Pancreas (tissue), 10 donors: ENCODE measurements at regions not wholly inside any gene's neighbourhood (a gene's known extent, or its start where the extent isn't known, plus 50 kb on each side); places are given as distances from the start of the nearest gene placed in this dataset.

Source experiments
- ATAC-seq, 4 donors: fragments of 200-7000 bp; cut with Tn5 transposase; one replicate each; pipeline versions ENCODE4 v1.8.0 to v1.9.1; 2020; ENCODE audit warnings: mild to moderate bottlenecking in 4 of 4, moderate library complexity in 4 of 4
- DNase-seq, 6 donors: peaks; one replicate each; pipeline ENCODE4 v3.0.0-alpha.2; 2020
- FAIRE-seq: peaks from 2 replicates; lab custom pipeline; 2012; peaks lifted over from hg19 to GRCh38; lab: Jason Lieb, UNC
- H3K27ac ChIP-seq, 4 donors: fragments of 200-600 bp; sonication (generic); 1 replicate in 3 of 4; 2 replicates in 1 of 4; pipeline versions ENCODE4 v1.5.0 to v1.8.0; 2020
- H3K27me3 ChIP-seq, 4 donors: fragments of 200-600 bp; one replicate each; pipeline ENCODE4 v1.8.0; 2021
- H3K36me3 ChIP-seq, 3 donors: fragments of 200-600 bp; sonication (generic) in 1 of 3; one replicate each; pipeline versions ENCODE4 v1.5.0 to v1.8.0; 2020 to 2021
- H3K4me1 ChIP-seq, 3 donors: fragments of 200-600 bp; one replicate each; pipeline ENCODE4 v1.8.0; 2021
- H3K4me3 ChIP-seq, 4 donors: fragments of 200-600 bp; sonication (generic) in 2 of 4; one replicate each; pipeline versions ENCODE4 v1.5.0 to v1.8.0; 2020 to 2021
- H3K9me3 ChIP-seq, 4 donors: fragments of 200-600 bp; one replicate each; pipeline ENCODE4 v1.8.0; 2021
- CTCF ChIP-seq, 4 donors: fragments of 200-600 bp; sonication (generic) in 3 of 4; IDR thresholded peaks; one replicate each; pipeline versions ENCODE4 v1.5.0 to v1.8.0; 2021; ENCODE audit warnings: antibody characterized with exemption in 4 of 4
- WGBS, 2 donors: extraction: QIAGEN DNeasy Blood & Tissue Kit; methylation state at CpG; one replicate each; pipeline ENCODE4 v1.1.7; 2013; 5-methylcytosine and 5-hydroxymethylcytosine counted together
- intact Hi-C, 3 donors: fragments of 100-400 bp; cut with DNase I; formaldehyde crosslinking; loops; one replicate each; pipeline versions ENCODE4 v1.11.1 to v1.14.2; 2022
- donor health status: healthy with polysubstance abuse.
- donor health status: DM: no; HTN: no; CAD: no; lungs with moderate emphysema.
- donor health status: DM: no; HTN: no; CAD: no.
- donor health status: control.
- donor health status: control.
- donor health status: Bipolar disorder and iron deficiency.
- donor health status: DM: yes; HTN: yes; CAD: no.
- donor health status: DM: no; HTN: no; CAD: no.
- donor health status: DM: no; HTN: no; CAD: no.
- donor health status: DM: yes; HTN: yes; CAD: no.

GRCh38 chr5:98432378-98432777 is 341.1 kb upstream of the RGMB start:
- intact Hi-C loops = no loop called here
- Histone ChIP-seq H3K4me1 (no peaks in the 10 kb centered on the region), H3K36me3 (no peaks in the 10 kb centered on the region), H3K9me3 (no peaks in the 10 kb centered on the region), H3K27ac (no peak overlapping the region), H3K4me3 (no peak overlapping the region), H3K27me3 (no peaks in the 10 kb centered on the region)
- no peak for FAIRE-seq
- no peak for ATAC-seq
- no peak for DNase-seq
- WGBS, 2 donors = 65 to 77% methylated on average over 3 of the region's 3 CpGs
- TF ChIP-seq CTCF (IDR thresholded peaks at IDR 0.05) = no peak

- no peaks in the 10 kb centered on the region for H3K4me1 ChIP-seq
- H3K9me3 ChIP-seq = no peaks in the 10 kb centered on the region
- 54% methylated on average over 2 of the region's 2 CpGs for WGBS, 2 donors
- DNase-seq (no peak), FAIRE-seq (peak; percentile 23), ATAC-seq (peak in 1 of 4 donors; percentile 39)
- no peak overlapping the region for H3K4me3 ChIP-seq
- no peak overlapping the region for H3K27ac ChIP-seq
- H3K27me3 ChIP-seq = no peaks in the 10 kb centered on the region
- no peaks in the 10 kb centered on the region for H3K36me3 ChIP-seq
- no peak for TF ChIP-seq CTCF (IDR thresholded peaks at IDR 0.05)
- intact Hi-C loops = no loop called here
Measured at GRCh38 chr5:98433022-98433421, 340.4 kb upstream of the RGMB start.

- FAIRE-seq = no peak
- no peak overlapping the region for H3K4me3 ChIP-seq
- TF ChIP-seq CTCF (IDR thresholded peaks at IDR 0.05) = no peak
- H3K4me1 ChIP-seq = no peaks in the 10 kb centered on the region
- DNase-seq = no peak
- ATAC-seq = no peak
- no peaks in the 10 kb centered on the region for H3K9me3 ChIP-seq
- H3K36me3 ChIP-seq = no peaks in the 10 kb centered on the region
- H3K27me3 ChIP-seq = no peaks in the 10 kb centered on the region
- intact Hi-C loops = no loop called here
- no peak overlapping the region for H3K27ac ChIP-seq
Measured at GRCh38 chr5:98433673-98434072, 339.8 kb upstream of the RGMB start.

GRCh38 chr5:98436667-98437066 is 336.8 kb upstream of the RGMB start:
- no peak overlapping the region for H3K4me3 ChIP-seq
- peak in 1 of 6 donors; percentile 67 for DNase-seq
- H3K9me3 ChIP-seq = no peaks in the 10 kb centered on the region
- no peaks in the 10 kb centered on the region for H3K36me3 ChIP-seq
- intact Hi-C loops = no loop called here
- no peaks in the 10 kb centered on the region for H3K27me3 ChIP-seq
- H3K4me1 ChIP-seq = no peaks in the 10 kb centered on the region
- H3K27ac ChIP-seq = no peak overlapping the region
- WGBS, 2 donors = 80 to 87% methylated on average over 3 of the region's 3 CpGs
- no peak for FAIRE-seq
- ATAC-seq = no peak
- no peak for TF ChIP-seq CTCF (IDR thresholded peaks at IDR 0.05)

GRCh38 chr5:98442448-98442847 is 331.0 kb upstream of the RGMB start:
- Histone ChIP-seq H3K9me3 (no peaks in the 10 kb centered on the region), H3K36me3 (no peaks in the 10 kb centered on the region), H3K27ac (no peak overlapping the region), H3K27me3 (no peaks in the 10 kb centered on the region), H3K4me1 (no peaks in the 10 kb centered on the region), H3K4me3 (no peak overlapping the region)
- FAIRE-seq (no peak), DNase-seq (no peak), ATAC-seq (no peak)
- intact Hi-C loops = no loop called here
- TF ChIP-seq CTCF (IDR thresholded peaks at IDR 0.05) = no peak
- 50 to 71% methylated on average over 1 of the region's 1 CpG for WGBS, 2 donors
